HG02798 (cell line): ENCODE measurements at regions not wholly inside any gene's neighbourhood (a gene's known extent, or its start where the extent isn't known, plus 50 kb on each side); places are given as distances from the start of the nearest gene placed in this dataset.
"Not testable (repeated sequence)": the region's sequence is repeated elsewhere in the genome, so short reads cannot be mapped to it uniquely, and the experiment has no call there.

Experiments
- ATAC-seq: cut with Tn5 transposase; IDR thresholded peaks from one replicate; pipeline ENCODE4 v1.9.1; 2021; ENCODE audit warnings: mild to moderate bottlenecking; ENCODE audit not compliant: unreplicated experiment, poor library complexity

- no peak for ATAC-seq
Measured at GRCh38 chr9:129419382-129419899, 201.5 kb downstream of the C9orf50 start.

GRCh38 chr9:129418451-129418850, 202.4 kb downstream of the C9orf50 start:
- no peak for ATAC-seq

GRCh38 chr9:129416821-129417539, 203.9 kb downstream of the C9orf50 start:
- no peak for ATAC-seq

- ATAC-seq: no peak
Measured at GRCh38 chr9:129415942-129416651, 204.8 kb downstream of the C9orf50 start.

- no peak for ATAC-seq
Measured at GRCh38 chr9:129414993-129415941, 205.6 kb downstream of the C9orf50 start.

- no peak for ATAC-seq
Measured at GRCh38 chr9:129414377-129414992, 206.4 kb downstream of the C9orf50 start.

GRCh38 chr9:129413537-129414376, 207.1 kb downstream of the C9orf50 start:
- ATAC-seq: peak; percentile 95

GRCh38 chr9:129412814-129413536, 207.9 kb downstream of the C9orf50 start:
- peak; percentile 12 for ATAC-seq

- ATAC-seq: not testable (repeated sequence)
Measured at GRCh38 chr9:129412176-129412813, 208.6 kb downstream of the C9orf50 start.

GRCh38 chr9:129411501-129412175, 209.3 kb downstream of the C9orf50 start:
- ATAC-seq: no peak

- no peak for ATAC-seq
Measured at GRCh38 chr9:129410226-129410625, 210.7 kb downstream of the C9orf50 start.

GRCh38 chr9:129408535-129409215, 212.2 kb downstream of the C9orf50 start:
- ATAC-seq: no peak

- no peak for ATAC-seq
Measured at GRCh38 chr9:129407905-129408452, 212.9 kb downstream of the C9orf50 start.

GRCh38 chr9:129406278-129407225, 214.3 kb downstream of the C9orf50 start:
- no peak for ATAC-seq

- no peak for ATAC-seq
Measured at GRCh38 chr9:129405827-129406213, 215.1 kb downstream of the C9orf50 start.
